ENCODE measurements at regions not wholly inside any gene's neighbourhood (a gene's known extent, or its start where the extent isn't known, plus 50 kb on each side); places are given as distances from the start of the nearest gene placed in this dataset.
"Not testable (repeated sequence)": the region's sequence is repeated elsewhere in the genome, so short reads cannot be mapped to it uniquely, and the experiment has no call there.

- Mint-ChIP-seq H3K27ac (no peak overlapping the region), H3K36me3 (ENCODE audit: low read depth) (no peaks in the 10 kb centered on the region)
These were observed 132.4 kb downstream of the MAP3K21 start for GRCh38 chr1:233459968-233460367.

GRCh38 chr1:233460692-233461091 is 133.2 kb downstream of the MAP3K21 start:
- no peaks in the 10 kb centered on the region for H3K9me3 Mint-ChIP-seq
- no peak for DNase-seq (ENCODE audit: low spot score)
- no peak overlapping the region for H3K27ac Mint-ChIP-seq
- no peaks in the 10 kb centered on the region for H3K36me3 Mint-ChIP-seq (ENCODE audit: low read depth)
- H3K27me3 Mint-ChIP-seq (ENCODE audit: low read depth): no peaks in the 10 kb centered on the region
- no peak overlapping the region for H3K4me3 Mint-ChIP-seq (ENCODE audit: low read depth)
- intact Hi-C loops (cut with micrococcal nuclease): no loop called here
- peaks cover 1% of the 10 kb centered on the region for H3K4me1 Mint-ChIP-seq (ENCODE audit: low read depth)

More at GRCh38 chr1:233459968-233460367, 132.4 kb downstream of the MAP3K21 start:
- no peak for DNase-seq (ENCODE audit: low spot score)
- Mint-ChIP-seq H3K4me1 (ENCODE audit: low read depth) (peaks cover 1% of the 10 kb centered on the region), H3K4me3 (ENCODE audit: low read depth) (no peak overlapping the region), H3K9me3 (no peaks in the 10 kb centered on the region), H3K27me3 (ENCODE audit: low read depth) (peaks cover 2% of the 10 kb centered on the region)
- intact Hi-C loops (cut with micrococcal nuclease): no loop called here

GRCh38 chr1:233461847-233462246 is 134.3 kb downstream of the MAP3K21 start:
- no peak overlapping the region for H3K27ac Mint-ChIP-seq
- peaks cover 1% of the 10 kb centered on the region for H3K4me1 Mint-ChIP-seq (ENCODE audit: low read depth)
- no peaks in the 10 kb centered on the region for H3K27me3 Mint-ChIP-seq (ENCODE audit: low read depth)
- H3K4me3 Mint-ChIP-seq (ENCODE audit: low read depth): no peak overlapping the region
- DNase-seq (ENCODE audit: low spot score): no peak
- intact Hi-C loops (cut with micrococcal nuclease): no loop called here
- no peaks in the 10 kb centered on the region for H3K9me3 Mint-ChIP-seq
- no peaks in the 10 kb centered on the region for H3K36me3 Mint-ChIP-seq (ENCODE audit: low read depth)

GRCh38 chr1:233463333-233463732 is 135.8 kb downstream of the MAP3K21 start:
- Mint-ChIP-seq H3K27me3 (ENCODE audit: low read depth) (no peaks in the 10 kb centered on the region), H3K27ac (no peak overlapping the region), H3K4me3 (ENCODE audit: low read depth) (no peak overlapping the region), H3K36me3 (ENCODE audit: low read depth) (no peaks in the 10 kb centered on the region), H3K9me3 (no peaks in the 10 kb centered on the region), H3K4me1 (ENCODE audit: low read depth) (peaks cover 1% of the 10 kb centered on the region)
- DNase-seq (ENCODE audit: low spot score): no peak
- intact Hi-C loops (cut with micrococcal nuclease): no loop called here

GRCh38 chr1:233465745-233466343 is 138.3 kb downstream of the MAP3K21 start:
- no peaks in the 10 kb centered on the region for H3K4me1 Mint-ChIP-seq (ENCODE audit: low read depth)
- H3K4me3 Mint-ChIP-seq (ENCODE audit: low read depth): no peak overlapping the region
- H3K27ac Mint-ChIP-seq: no peak overlapping the region
- H3K36me3 Mint-ChIP-seq (ENCODE audit: low read depth): no peaks in the 10 kb centered on the region
- DNase-seq (ENCODE audit: low spot score): no peak
- H3K27me3 Mint-ChIP-seq (ENCODE audit: low read depth): no peaks in the 10 kb centered on the region
- intact Hi-C loops (cut with micrococcal nuclease): no loop called here
- H3K9me3 Mint-ChIP-seq: no peaks in the 10 kb centered on the region

- Mint-ChIP-seq H3K9me3 (no peaks in the 10 kb centered on the region), H3K4me1 (ENCODE audit: low read depth) (no peaks in the 10 kb centered on the region), H3K36me3 (ENCODE audit: low read depth) (no peaks in the 10 kb centered on the region), H3K27me3 (ENCODE audit: low read depth) (peaks cover 6% of the 10 kb centered on the region), H3K4me3 (ENCODE audit: low read depth) (no peak overlapping the region), H3K27ac (no peak overlapping the region)
- DNase-seq (ENCODE audit: low spot score): no peak
- intact Hi-C loops (cut with micrococcal nuclease): no loop called here
These were observed 143.0 kb upstream of the KCNK1 start for GRCh38 chr1:233470741-233471499.

GRCh38 chr1:233471851-233472250 is 142.1 kb upstream of the KCNK1 start:
- H3K4me3 Mint-ChIP-seq (ENCODE audit: low read depth); H3K9me3 Mint-ChIP-seq; H3K4me1 Mint-ChIP-seq (ENCODE audit: low read depth); DNase-seq (ENCODE audit: low spot score); H3K36me3 Mint-ChIP-seq (ENCODE audit: low read depth); H3K27me3 Mint-ChIP-seq (ENCODE audit: low read depth); intact Hi-C loops (cut with micrococcal nuclease); H3K27ac Mint-ChIP-seq: not testable (repeated sequence)

- H3K4me3 Mint-ChIP-seq (ENCODE audit: low read depth); DNase-seq (ENCODE audit: low spot score); H3K9me3 Mint-ChIP-seq; H3K36me3 Mint-ChIP-seq (ENCODE audit: low read depth); H3K27ac Mint-ChIP-seq; intact Hi-C loops (cut with micrococcal nuclease); H3K4me1 Mint-ChIP-seq (ENCODE audit: low read depth): not testable (repeated sequence)
- H3K27me3 Mint-ChIP-seq (ENCODE audit: low read depth): peaks cover 13% of the 10 kb centered on the region
These were observed 141.1 kb upstream of the KCNK1 start for GRCh38 chr1:233472796-233473195.

GRCh38 chr1:233473549-233474204 is 140.2 kb upstream of the KCNK1 start:
- intact Hi-C loops (cut with micrococcal nuclease): no loop called here
- Mint-ChIP-seq H3K36me3 (ENCODE audit: low read depth) (no peaks in the 10 kb centered on the region), H3K27ac (no peak overlapping the region), H3K4me1 (ENCODE audit: low read depth) (no peaks in the 10 kb centered on the region), H3K4me3 (ENCODE audit: low read depth) (no peak overlapping the region), H3K27me3 (ENCODE audit: low read depth) (peaks cover 16% of the 10 kb centered on the region), H3K9me3 (no peaks in the 10 kb centered on the region)
- DNase-seq (ENCODE audit: low spot score): no peak

GRCh38 chr1:233477359-233477758 is 136.5 kb upstream of the KCNK1 start:
- DNase-seq (ENCODE audit: low spot score): no peak
- no peak overlapping the region for H3K4me3 Mint-ChIP-seq (ENCODE audit: low read depth)
- intact Hi-C loops (cut with micrococcal nuclease): loop anchor here (1.0 kb wide), 1 partner anchor 314 kb away; no protein-coding TSS in a partner anchor
- no peaks in the 10 kb centered on the region for H3K4me1 Mint-ChIP-seq (ENCODE audit: low read depth)
- H3K9me3 Mint-ChIP-seq: no peaks in the 10 kb centered on the region
- no peak overlapping the region for H3K27ac Mint-ChIP-seq
- H3K27me3 Mint-ChIP-seq (ENCODE audit: low read depth): peaks cover 18% of the 10 kb centered on the region
- no peaks in the 10 kb centered on the region for H3K36me3 Mint-ChIP-seq (ENCODE audit: low read depth)

- Mint-ChIP-seq H3K27ac (no peak overlapping the region), H3K9me3 (no peaks in the 10 kb centered on the region), H3K36me3 (ENCODE audit: low read depth) (no peaks in the 10 kb centered on the region), H3K4me1 (ENCODE audit: low read depth) (no peaks in the 10 kb centered on the region), H3K4me3 (ENCODE audit: low read depth) (no peak overlapping the region), H3K27me3 (ENCODE audit: low read depth) (peaks cover 14% of the 10 kb centered on the region)
- no peak for DNase-seq (ENCODE audit: low spot score)
- intact Hi-C loops (cut with micrococcal nuclease): no loop called here
These were observed 135.3 kb upstream of the KCNK1 start for GRCh38 chr1:233478611-233479010.

GRCh38 chr1:233479110-233479890 is 134.6 kb upstream of the KCNK1 start:
- no peak overlapping the region for H3K27ac Mint-ChIP-seq
- no peaks in the 10 kb centered on the region for H3K9me3 Mint-ChIP-seq
- peaks cover 16% of the 10 kb centered on the region for H3K27me3 Mint-ChIP-seq (ENCODE audit: low read depth)
- no peaks in the 10 kb centered on the region for H3K36me3 Mint-ChIP-seq (ENCODE audit: low read depth)
- H3K4me1 Mint-ChIP-seq (ENCODE audit: low read depth): no peaks in the 10 kb centered on the region
- intact Hi-C loops (cut with micrococcal nuclease): no loop called here
- H3K4me3 Mint-ChIP-seq (ENCODE audit: low read depth): no peak overlapping the region
- DNase-seq (ENCODE audit: low spot score): no peak
